HUES64 (cell line): ENCODE measurements at regions not wholly inside any gene's neighbourhood (a gene's known extent, or its start where the extent isn't known, plus 50 kb on each side); places are given as distances from the start of the nearest gene placed in this dataset.

Experiments
- H3K27ac ChIP-seq: 2 replicates; pipeline ENCODE4 v1.7.0; 2013; ENCODE audit warnings: low read depth, low read length, inconsistent platforms
- H3K27me3 ChIP-seq: 2 replicates; pipeline ENCODE4 v1.6.1; 2013; ENCODE audit warnings: mild to moderate bottlenecking, low read length; ENCODE audit not compliant: insufficient read depth
- H3K36me3 ChIP-seq: 2 replicates; pipeline ENCODE4 v1.6.1; 2013; ENCODE audit warnings: mild to moderate bottlenecking, low read length; ENCODE audit not compliant: insufficient read depth
- H3K4me1 ChIP-seq: 2 replicates; pipeline ENCODE4 v1.6.1; 2013; ENCODE audit warnings: mild to moderate bottlenecking, low read length, moderate library complexity; ENCODE audit not compliant: insufficient read depth
- H3K4me3 ChIP-seq: 2 replicates; pipeline ENCODE4 v1.5.1; 2013; ENCODE audit warnings: mild to moderate bottlenecking, low read length, moderate library complexity
- H3K9ac ChIP-seq: 2 replicates; pipeline ENCODE4 v1.6.1; 2013; ENCODE audit warnings: mild to moderate bottlenecking, low read depth, low read length
- H3K9me3 ChIP-seq: 2 replicates; pipeline ENCODE4 v1.6.1; 2013; ENCODE audit warnings: low read depth, low read length; ENCODE audit not compliant: insufficient read depth
- WGBS: fragments of 150-250, 120-280 bp; methylation state at CpG from one replicate; pipeline ENCODE4 v1.1.7; 2013; ENCODE audit warnings: missing lambda C conversion rate; 5-methylcytosine and 5-hydroxymethylcytosine counted together

DNA sequence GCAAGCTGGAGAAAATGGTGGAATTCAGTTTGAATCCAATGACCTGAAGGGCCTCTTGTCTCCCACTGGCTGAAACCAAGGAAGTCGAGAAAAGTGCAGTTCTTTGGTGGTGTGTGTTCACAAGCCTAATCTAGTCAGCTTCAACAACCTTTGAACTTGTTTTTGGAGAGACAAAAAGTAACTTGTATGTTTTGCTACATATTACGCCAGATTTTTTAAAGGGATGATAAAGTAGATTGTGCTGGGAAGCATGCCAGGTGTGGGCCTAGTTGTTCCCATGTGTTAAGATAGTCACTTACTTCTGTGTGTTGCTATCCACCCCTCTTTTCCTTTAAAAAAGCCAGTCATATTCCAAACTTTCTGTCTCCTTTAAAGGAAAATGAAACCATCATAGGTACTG lies 79.7 kb upstream of the FAM3C start:
- H3K9ac ChIP-seq = no peak overlapping the region

DNA sequence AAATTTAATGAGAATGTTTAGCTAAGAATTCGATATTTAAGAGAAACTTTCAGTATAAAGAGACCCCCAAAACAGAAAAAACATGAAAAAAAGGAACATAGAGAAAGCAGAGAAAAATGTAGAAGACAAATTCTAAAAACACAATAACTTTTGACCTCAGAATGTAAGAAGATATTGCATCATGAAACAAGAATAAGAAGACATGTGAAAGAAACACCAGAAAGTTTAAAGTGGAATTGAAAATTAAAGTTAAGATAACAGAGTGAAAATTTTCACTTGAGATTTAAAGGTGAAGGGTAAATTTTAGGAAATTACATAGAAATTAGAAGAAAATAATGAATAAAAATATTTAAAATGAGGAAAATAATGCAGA lies 78.2 kb upstream of the FAM3C start:
- Histone ChIP-seq H3K9me3 (no peaks in the 10 kb centered on the region; the same call in 1 of the 2 replicates), H3K36me3 (no peaks in the 10 kb centered on the region), H3K9ac (no peak overlapping the region), H3K27me3 (no peaks in the 10 kb centered on the region), H3K4me1 (peaks cover 18% of the 10 kb centered on the region), H3K27ac (no peak overlapping the region), H3K4me3 (no peak overlapping the region)
- WGBS = no CpG with 5 or more reads among the region's 1 CpG

More for the DNA sequence above, 79.7 kb upstream of the FAM3C start:
- Histone ChIP-seq H3K4me3 (no peak overlapping the region), H3K36me3 (no peaks in the 10 kb centered on the region), H3K4me1 (peaks cover 33% of the 10 kb centered on the region), H3K27ac (no peak overlapping the region), H3K27me3 (no peaks in the 10 kb centered on the region), H3K9me3 (no peaks in the 10 kb centered on the region; the same call in 1 of the 2 replicates)
- WGBS = 93% methylated on average over 2 of the region's 2 CpGs

DNA sequence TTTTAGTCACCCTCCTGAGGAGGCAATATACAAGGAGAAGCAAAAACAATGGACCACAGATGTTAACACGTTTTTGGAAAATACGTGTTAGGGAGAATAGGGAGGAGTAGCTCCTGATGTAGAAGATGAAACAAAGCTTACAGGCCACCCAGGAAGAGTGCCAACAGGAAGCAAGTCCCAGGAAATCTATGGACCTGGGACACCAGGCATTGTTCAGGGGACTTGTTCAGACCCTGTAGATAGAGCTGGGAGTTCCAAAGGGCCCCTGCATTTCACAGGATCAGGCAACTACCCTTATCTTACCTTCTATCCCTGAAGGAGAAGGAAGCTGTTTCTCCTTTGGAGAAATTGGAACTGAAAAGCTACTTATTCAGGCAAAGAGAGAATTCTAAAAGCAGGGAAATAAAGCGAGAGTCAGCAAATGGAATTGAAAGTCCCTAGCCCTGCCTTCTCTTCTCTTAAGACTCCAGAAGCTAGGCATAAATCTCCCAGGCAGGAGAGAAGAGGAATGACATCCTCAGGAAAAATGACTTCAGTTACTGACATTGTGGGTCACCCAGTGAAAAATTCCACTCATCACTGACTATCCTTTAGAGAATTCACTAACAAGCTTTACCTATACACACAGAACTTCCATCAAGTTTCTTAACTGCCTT lies 77.7 kb upstream of the FAM3C start:
- Histone ChIP-seq H3K4me1 (peaks cover 13% of the 10 kb centered on the region), H3K27ac (no peak overlapping the region), H3K36me3 (no peaks in the 10 kb centered on the region), H3K27me3 (no peaks in the 10 kb centered on the region), H3K9me3 (no peaks in the 10 kb centered on the region; the same call in 1 of the 2 replicates), H3K9ac (no peak overlapping the region), H3K4me3 (no peak overlapping the region)
- 60% methylated on average over 3 of the region's 3 CpGs for WGBS

DNA sequence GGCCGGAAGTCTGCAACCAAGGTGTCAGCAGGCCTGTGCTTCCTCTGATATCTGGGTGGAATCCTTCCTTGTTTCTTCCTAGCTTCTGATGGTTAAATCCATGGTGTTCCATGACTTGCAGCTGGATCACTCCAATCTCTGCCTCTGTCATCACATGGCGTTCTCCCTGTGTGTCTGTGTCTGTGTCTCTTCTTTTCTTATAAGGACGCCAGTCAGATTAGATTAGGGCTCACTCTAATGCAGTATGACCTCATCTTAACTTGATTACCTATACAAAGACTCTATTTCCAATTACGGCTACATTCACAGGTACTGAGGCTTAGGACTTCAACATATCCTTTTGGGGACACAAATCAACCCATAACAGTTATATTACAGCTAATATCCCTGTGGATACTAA lies 70.3 kb upstream of the FAM3C start:
- Histone ChIP-seq H3K4me3 (no peak overlapping the region), H3K36me3 (no peaks in the 10 kb centered on the region), H3K27me3 (no peaks in the 10 kb centered on the region), H3K4me1 (peaks cover 10% of the 10 kb centered on the region), H3K9me3 (no peaks in the 10 kb centered on the region), H3K27ac (no peak overlapping the region), H3K9ac (no peak overlapping the region)
- 95% methylated on average over 4 of the region's 4 CpGs for WGBS

DNA sequence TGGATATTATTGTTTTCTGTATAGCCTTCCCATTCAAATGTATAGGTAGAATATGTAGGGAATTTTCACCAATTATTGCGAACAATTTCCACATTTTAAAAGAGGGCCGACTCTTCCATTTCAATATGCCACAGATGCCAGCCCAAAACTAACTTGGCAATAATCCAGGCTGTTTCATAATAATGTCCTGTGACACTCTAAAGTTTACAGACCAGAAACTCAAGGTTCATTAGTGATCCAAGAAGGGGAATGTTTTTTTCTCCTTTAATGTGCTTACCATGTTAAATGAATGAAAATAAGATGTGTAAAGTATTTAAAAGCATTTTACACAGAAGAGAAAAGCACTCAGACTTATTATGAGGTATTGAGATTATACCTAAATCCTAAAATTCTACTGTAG lies 63.0 kb upstream of the FAM3C start:
- H3K4me3 ChIP-seq = no peak overlapping the region
- WGBS = 100% methylated on average over 2 of the region's 2 CpGs

DNA sequence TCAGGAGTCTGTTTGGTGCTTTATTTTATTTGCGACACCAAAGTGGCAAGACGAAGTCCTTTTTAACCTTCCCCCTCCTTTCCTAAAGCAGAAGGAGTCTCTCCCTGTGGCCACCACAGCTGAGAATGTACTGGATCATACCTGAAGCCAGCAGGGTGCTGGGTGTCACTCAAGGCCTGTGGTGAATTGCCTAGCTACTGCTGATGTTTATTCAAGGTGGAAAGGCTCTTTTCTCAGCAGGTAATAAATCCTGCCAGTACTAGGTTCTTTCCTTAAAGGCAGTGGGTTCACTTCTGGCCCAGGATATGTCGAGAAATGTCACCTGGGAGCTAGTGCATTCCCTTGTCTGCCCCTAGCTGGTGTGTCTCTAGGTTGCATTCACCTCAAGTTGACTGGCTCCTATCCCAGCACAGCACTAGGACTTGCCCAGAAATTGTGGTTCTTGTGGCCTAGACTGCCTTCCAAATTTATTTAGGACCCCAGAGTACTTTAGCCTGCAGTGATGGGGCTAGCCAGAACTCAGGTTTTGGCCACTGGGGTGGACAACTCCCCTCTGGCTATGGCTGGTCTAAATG lies 60.8 kb upstream of the FAM3C start:
- WGBS = 95% methylated on average over 3 of the region's 3 CpGs
- no peaks in the 10 kb centered on the region for H3K36me3 ChIP-seq

More for the DNA sequence above, 63.0 kb upstream of the FAM3C start:
- Histone ChIP-seq H3K9ac (no peak overlapping the region), H3K27ac (no peak overlapping the region), H3K36me3 (no peaks in the 10 kb centered on the region), H3K4me1 (peaks cover 10% of the 10 kb centered on the region), H3K27me3 (no peaks in the 10 kb centered on the region), H3K9me3 (no peaks in the 10 kb centered on the region)

DNA sequence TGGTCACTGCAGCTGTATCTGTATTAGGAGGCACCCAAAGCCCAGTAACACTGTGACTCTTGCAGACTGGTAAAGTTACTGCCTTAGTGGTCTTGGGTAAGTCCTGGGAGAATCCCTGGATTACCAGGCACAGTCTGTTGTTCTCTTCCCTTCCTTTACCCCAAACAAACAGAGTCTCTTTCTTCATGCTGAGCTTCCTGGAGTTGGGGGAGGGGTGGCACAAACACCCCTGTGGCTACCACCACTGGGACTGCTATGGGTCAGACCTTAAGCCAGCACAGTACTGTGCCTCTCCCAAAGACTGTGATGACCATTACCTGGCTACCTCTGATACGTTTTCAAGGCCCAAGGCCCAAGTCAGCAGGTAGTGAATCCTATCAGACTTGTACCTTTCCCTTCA lies 59.9 kb upstream of the FAM3C start:
- no peak overlapping the region for H3K4me3 ChIP-seq
- H3K27ac ChIP-seq = no peak overlapping the region
- H3K4me1 ChIP-seq = no peaks in the 10 kb centered on the region
- no peaks in the 10 kb centered on the region for H3K9me3 ChIP-seq
- WGBS = 85% methylated on average over 1 of the region's 1 CpG
- H3K9ac ChIP-seq = no peak overlapping the region
- H3K36me3 ChIP-seq = no peaks in the 10 kb centered on the region
- H3K27me3 ChIP-seq = no peaks in the 10 kb centered on the region

More for the DNA sequence above, 60.8 kb upstream of the FAM3C start:
- Histone ChIP-seq H3K4me3 (no peak overlapping the region), H3K27me3 (no peaks in the 10 kb centered on the region), H3K4me1 (no peaks in the 10 kb centered on the region), H3K9ac (no peak overlapping the region), H3K27ac (no peak overlapping the region), H3K9me3 (no peaks in the 10 kb centered on the region)

DNA sequence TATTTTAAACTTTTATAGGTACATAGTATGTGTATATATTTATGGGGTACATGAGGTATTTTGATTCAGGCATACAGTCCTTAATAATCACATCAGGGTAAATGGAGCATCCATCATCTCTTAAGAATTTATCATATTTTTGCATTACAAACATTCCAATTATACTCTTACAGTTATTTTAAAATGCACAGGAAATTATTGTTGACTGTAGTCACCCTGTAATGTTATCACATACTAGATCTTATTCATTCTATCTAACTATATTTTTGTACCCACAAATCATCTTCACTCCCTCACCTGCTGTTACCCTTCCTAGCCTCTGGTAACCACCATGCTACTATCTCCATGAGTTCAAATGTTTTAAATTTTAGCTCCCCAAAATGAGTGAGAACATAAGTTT lies 56.3 kb upstream of the FAM3C start:
- H3K9me3 ChIP-seq = no peaks in the 10 kb centered on the region
- no peak overlapping the region for H3K4me3 ChIP-seq
- no peak overlapping the region for H3K27ac ChIP-seq
- H3K4me1 ChIP-seq = no peaks in the 10 kb centered on the region
- no peak overlapping the region for H3K9ac ChIP-seq
- H3K36me3 ChIP-seq = no peaks in the 10 kb centered on the region
- H3K27me3 ChIP-seq = no peaks in the 10 kb centered on the region

DNA sequence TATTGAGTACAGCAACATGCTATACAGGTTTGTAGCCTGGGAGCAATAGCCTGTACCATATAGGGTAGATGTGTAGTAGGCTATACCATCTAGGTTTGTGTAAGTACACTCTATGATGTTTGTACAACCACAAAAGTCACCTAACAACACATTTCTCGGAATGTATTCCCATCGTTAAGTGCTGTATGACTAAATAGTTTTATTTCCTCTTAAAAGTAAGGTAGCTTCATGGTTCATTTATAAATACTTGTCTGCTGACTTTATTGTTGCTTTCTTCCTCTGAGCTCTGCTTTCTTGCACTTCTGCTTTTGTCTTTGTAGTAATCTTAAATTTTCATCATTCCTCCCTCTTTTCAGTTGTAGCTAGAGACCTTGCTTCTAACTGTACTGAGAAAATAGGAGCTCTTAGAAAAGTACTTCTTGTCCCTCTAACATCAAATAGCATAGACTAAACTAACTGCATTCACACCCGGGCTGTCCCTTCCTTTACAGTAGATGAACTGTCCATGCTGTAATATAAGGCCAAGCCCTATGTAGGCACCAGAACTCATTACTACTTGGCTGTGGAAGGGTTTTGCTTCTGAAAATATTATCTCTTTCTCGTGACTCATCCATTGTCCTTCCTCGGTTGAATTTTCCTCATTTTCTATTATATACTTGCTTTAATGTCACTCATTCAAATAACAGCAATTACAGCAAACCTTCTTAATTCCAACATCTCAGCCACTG lies 55.4 kb upstream of the FAM3C start:
- Histone ChIP-seq H3K9me3 (no peaks in the 10 kb centered on the region), H3K36me3 (no peaks in the 10 kb centered on the region), H3K4me1 (peaks cover under 1% of the 10 kb centered on the region; the same call in 1 of the 2 replicates), H3K27me3 (no peaks in the 10 kb centered on the region), H3K9ac (no peak overlapping the region), H3K27ac (no peak overlapping the region), H3K4me3 (no peak overlapping the region)
- 87% methylated on average over 3 of the region's 5 CpGs for WGBS

DNA sequence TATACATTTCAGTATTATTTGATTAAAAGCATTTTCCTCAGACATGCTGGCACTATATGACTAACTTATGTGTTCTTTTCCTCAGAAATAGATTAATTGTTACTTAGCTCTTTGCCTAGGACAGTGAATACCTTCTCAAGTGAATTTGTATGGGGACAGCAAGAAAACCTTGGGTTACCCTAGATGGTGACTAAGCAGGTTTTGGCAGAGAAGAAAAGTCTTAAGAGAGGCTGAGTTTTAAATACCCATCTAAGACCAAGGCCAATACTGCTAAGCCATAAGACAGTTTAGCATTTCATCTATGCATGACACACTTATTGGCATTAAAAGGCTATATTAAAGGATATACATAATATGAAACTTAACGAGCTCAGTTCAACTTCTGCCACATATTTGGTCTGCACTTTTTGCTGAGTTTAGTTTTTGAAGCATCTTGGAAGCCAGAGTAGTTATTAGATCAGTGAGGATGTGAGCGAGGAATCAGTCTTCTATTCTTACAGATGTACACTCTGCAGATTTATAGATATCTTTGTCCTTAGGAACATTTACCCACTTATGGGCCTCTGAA lies 54.6 kb upstream of the FAM3C start:
- Histone ChIP-seq H3K4me1 (peaks cover 3% of the 10 kb centered on the region; the same call in 1 of the 2 replicates), H3K9ac (no peak overlapping the region), H3K9me3 (no peaks in the 10 kb centered on the region), H3K27ac (no peak overlapping the region), H3K4me3 (no peak overlapping the region), H3K27me3 (no peaks in the 10 kb centered on the region), H3K36me3 (no peaks in the 10 kb centered on the region)
- WGBS = 100% methylated on average over 1 of the region's 2 CpGs

DNA sequence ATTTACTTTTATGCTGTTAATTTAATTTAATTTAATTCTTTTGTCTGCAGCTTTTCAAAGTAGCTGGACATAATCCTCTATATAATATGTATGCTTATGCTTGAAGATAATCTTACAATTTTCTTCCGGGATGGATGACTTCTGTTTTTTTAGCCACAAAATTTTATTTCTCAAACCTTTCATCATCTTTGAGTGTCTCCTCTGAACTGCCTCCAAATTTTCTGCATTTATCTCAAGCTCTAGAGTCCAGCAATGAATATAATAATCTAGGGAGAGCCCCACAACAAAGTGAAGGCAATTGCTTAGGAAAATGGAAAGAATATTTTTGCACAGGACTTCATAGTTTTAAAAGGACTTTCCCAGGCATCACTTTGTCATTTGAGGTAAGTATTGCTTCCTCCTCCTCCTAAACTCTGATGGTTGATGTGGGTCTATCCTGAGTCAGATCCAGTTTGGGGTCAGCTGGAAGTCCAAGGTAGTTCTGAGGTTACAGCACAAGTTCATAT lies 53.7 kb upstream of the FAM3C start:
- WGBS = 83% methylated on average over 1 of the region's 1 CpG

More for the DNA sequence above, 53.7 kb upstream of the FAM3C start:
- Histone ChIP-seq H3K36me3 (no peaks in the 10 kb centered on the region), H3K27ac (no peak overlapping the region), H3K4me3 (no peak overlapping the region), H3K27me3 (no peaks in the 10 kb centered on the region), H3K9ac (no peak overlapping the region), H3K4me1 (peaks cover 3% of the 10 kb centered on the region; the same call in 1 of the 2 replicates), H3K9me3 (no peaks in the 10 kb centered on the region)
